CD4-positive, alpha-beta T cell (primary cell): ENCODE measurements at regions not wholly inside any gene's neighbourhood (a gene's known extent, or its start where the extent isn't known, plus 50 kb on each side); places are given as distances from the start of the nearest gene placed in this dataset.

Experiments used
- ATAC-seq: fragments of 200-7000 bp; cut with Tn5 transposase; one replicate; pipeline ENCODE4 v1.10.0; 2022; ENCODE audit warnings: mild to moderate bottlenecking; ENCODE audit not compliant: poor library complexity
- CTCF ChIA-PET: fragments of 350-600 bp; sonication (Branson Sonifier 250); formaldehyde crosslinking; loops from one replicate; lab custom pipeline; 2021; ENCODE audit warnings: antibody characterized with exemption, inconsistent platforms; lab: Charles Lee
- POLR2A ChIA-PET: fragments of 350-600 bp; sonication (Branson Sonifier 250); formaldehyde crosslinking; loops from one replicate; lab custom pipeline; 2021; ENCODE audit warnings: antibody characterized with exemption, inconsistent platforms; lab: Charles Lee
- DNase-seq, 14 experiments: peaks; one replicate each; pipeline ENCODE4 v3.0.0-alpha.2; 2013 to 2020; ENCODE audit warnings: mixed read lengths in 2 of 14
- H3K27ac ChIP-seq, 2 donors: one replicate each; pipeline versions ENCODE4 v1.5.1 to v1.7.0; 2013; ENCODE audit warnings: low read length in 2 of 2, low read depth in 1 of 2, mild to moderate bottlenecking in 1 of 2
- H3K27me3 ChIP-seq, 2 experiments: 1 replicate in 1 of 2; 2 replicates in 1 of 2; pipeline versions ENCODE4 v1.6.1 to v1.7.0; 2013; ENCODE audit warnings: low read length in 2 of 2, control low read depth in 1 of 2, mild to moderate bottlenecking in 1 of 2, moderate library complexity in 1 of 2; ENCODE audit not compliant: insufficient read depth in 2 of 2, control insufficient read depth in 1 of 2
- H3K36me3 ChIP-seq: one replicate; pipeline ENCODE4 v1.6.1; 2013; ENCODE audit warnings: low read length, control low read depth; ENCODE audit not compliant: insufficient read depth
- H3K4me1 ChIP-seq: one replicate; pipeline ENCODE4 v1.6.1; 2013; ENCODE audit warnings: low read length, control low read depth; ENCODE audit not compliant: insufficient read depth
- H3K4me3 ChIP-seq: one replicate; pipeline ENCODE4 v1.5.1; 2013; ENCODE audit warnings: mild to moderate bottlenecking, low read length, moderate library complexity
- H3K9me3 ChIP-seq, 2 experiments: 1 replicate in 1 of 2; 2 replicates in 1 of 2; pipeline versions ENCODE4 v1.6.1 to v1.7.0; 2013; ENCODE audit warnings: low read length in 2 of 2, mild to moderate bottlenecking in 2 of 2, control low read depth in 1 of 2, moderate library complexity in 1 of 2; ENCODE audit not compliant: control insufficient read depth in 1 of 2, insufficient read depth in 1 of 2
- H3K27ac Mint-ChIP-seq: one replicate; pipeline ENCODE4 v1.8.0; 2020; ENCODE audit warnings: mixed read lengths
- H3K27me3 Mint-ChIP-seq: one replicate; pipeline ENCODE4 v1.8.0; 2021; ENCODE audit warnings: mixed read lengths
- H3K36me3 Mint-ChIP-seq: one replicate; pipeline ENCODE4 v1.8.0; 2021; ENCODE audit warnings: low read depth, mixed read lengths
- H3K4me1 Mint-ChIP-seq: one replicate; pipeline ENCODE4 v1.8.0; 2021; ENCODE audit warnings: low read depth, mixed read lengths
- H3K4me3 Mint-ChIP-seq: one replicate; pipeline ENCODE4 v1.8.0; 2020; ENCODE audit warnings: mild to moderate bottlenecking, mixed read lengths
- H3K9me3 Mint-ChIP-seq: one replicate; pipeline ENCODE4 v1.8.0; 2020; ENCODE audit warnings: mixed read lengths
- intact Hi-C, 2 experiments: fragments of 100-400 bp; cut with DNase I in 1 of 2; cut with micrococcal nuclease in 1 of 2; formaldehyde crosslinking; loops; one replicate each; pipeline versions ENCODE4 v1.15.1 to v1.9.0; 2023 to 2025; cut with DNase I, micrococcal nuclease
- TF ChIP-seq, protein P1 (sequence below): fragments of 200-600 bp; IDR thresholded peaks from one replicate; pipeline ENCODE4 v1.8.0; 2022; ENCODE audit warnings: antibody characterized with exemption, mild to moderate bottlenecking

DNA sequence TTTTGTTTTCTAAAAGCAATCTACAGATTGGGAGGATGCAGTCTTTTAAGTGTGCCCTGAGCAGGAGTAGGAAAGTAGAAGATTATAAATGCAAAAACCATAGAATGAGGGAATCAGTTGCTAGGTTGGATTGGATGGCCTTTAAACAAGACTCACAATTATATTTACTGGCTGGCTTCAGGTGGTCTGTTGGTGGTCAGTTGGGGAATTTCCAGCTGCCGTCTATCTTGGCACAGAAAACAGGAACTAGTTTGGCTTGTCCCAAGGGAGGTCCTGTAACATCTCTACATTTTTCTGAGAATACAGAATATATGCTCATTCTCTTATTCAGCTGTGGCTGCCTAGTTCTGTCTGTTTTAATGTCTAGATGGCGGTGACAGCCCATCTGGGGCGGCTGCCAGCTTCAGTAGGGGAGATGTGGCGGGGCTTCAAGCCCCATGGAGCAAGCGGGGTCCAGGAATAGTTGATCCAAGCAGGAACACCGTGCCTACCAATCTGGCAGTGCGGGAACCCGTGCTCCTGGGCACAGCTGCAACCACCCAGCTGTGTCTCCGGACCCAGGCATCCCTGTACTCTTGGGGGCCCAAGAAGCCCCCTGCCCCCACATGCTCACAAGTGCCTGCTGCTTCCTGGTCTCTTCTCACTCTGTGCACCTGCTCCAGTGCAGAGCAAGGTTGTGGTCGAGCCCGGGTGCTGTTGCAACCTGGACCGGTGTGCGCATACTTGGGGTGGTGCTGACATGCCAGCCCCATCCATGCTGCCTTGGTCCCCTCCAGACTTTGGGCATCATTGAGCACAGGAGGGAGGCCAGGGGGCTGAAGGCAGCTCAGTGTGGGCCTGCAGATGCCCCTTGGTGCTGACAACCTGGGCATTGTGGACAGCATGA is 1182.6 kb downstream of the AMY1C start:
- Histone ChIP-seq H3K36me3 (no peaks in the 10 kb centered on the region), H3K27ac (no peak overlapping the region), H3K9me3 (peaks cover 13 to 22% of the 10 kb centered on the region in 2 experiments), H3K4me1 (no peaks in the 10 kb centered on the region), H3K4me3 (no peak overlapping the region), H3K27me3 (no peaks in the 10 kb centered on the region)
- Mint-ChIP-seq H3K4me3 (no peak overlapping the region), H3K36me3 (no peaks in the 10 kb centered on the region), H3K9me3 (peaks cover 16% of the 10 kb centered on the region), H3K27ac (no peak overlapping the region), H3K27me3 (no peaks in the 10 kb centered on the region), H3K4me1 (no peaks in the 10 kb centered on the region)
- POLR2A ChIA-PET, result no interaction called here
- intact Hi-C loops, result no loop called here
- DNase-seq (no peak), ATAC-seq (no peak)
- TF ChIP-seq, protein P1, sequence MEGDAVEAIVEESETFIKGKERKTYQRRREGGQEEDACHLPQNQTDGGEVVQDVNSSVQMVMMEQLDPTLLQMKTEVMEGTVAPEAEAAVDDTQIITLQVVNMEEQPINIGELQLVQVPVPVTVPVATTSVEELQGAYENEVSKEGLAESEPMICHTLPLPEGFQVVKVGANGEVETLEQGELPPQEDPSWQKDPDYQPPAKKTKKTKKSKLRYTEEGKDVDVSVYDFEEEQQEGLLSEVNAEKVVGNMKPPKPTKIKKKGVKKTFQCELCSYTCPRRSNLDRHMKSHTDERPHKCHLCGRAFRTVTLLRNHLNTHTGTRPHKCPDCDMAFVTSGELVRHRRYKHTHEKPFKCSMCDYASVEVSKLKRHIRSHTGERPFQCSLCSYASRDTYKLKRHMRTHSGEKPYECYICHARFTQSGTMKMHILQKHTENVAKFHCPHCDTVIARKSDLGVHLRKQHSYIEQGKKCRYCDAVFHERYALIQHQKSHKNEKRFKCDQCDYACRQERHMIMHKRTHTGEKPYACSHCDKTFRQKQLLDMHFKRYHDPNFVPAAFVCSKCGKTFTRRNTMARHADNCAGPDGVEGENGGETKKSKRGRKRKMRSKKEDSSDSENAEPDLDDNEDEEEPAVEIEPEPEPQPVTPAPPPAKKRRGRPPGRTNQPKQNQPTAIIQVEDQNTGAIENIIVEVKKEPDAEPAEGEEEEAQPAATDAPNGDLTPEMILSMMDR, result no peak
- CTCF ChIA-PET, result no interaction called here

DNA sequence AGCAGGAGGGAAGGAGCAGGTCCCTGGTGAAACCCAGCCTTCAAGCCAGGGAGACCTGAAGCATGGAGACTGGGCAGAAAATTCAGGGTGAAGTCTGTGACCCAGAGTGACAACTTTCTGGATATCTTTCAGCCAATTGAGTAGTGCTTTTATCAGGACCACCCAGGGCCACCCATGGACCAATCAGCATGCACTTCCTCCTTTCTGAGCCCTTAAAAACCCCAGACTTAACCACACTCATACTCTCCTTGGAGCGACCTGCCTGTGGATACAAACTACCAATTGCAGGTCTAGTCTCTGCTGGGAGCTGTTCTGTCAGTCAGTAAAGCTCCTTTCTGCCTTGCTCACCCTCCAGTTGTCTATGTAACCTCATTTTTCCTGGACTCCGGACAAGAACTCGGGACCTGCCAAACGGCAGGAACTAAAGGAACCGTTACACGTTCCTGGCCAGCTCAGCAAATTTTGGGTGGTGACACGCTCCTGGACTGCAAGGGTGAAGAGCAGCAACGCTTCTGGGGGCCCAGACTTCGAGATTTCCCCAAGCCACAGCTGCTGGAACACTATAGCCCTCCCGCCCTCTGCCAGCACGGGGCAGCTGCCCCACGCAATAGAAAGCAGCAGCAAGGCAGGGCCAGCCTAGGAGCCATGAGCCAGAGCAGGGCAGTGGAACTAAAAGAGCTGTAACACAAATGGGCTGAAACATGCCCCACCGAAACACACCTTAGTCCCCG is 1183.4 kb downstream of the AMY1C start:
- no peak overlapping the region for H3K27ac Mint-ChIP-seq
- no peak for ATAC-seq
- H3K4me1 ChIP-seq, result no peaks in the 10 kb centered on the region
- no peaks in the 10 kb centered on the region for H3K36me3 Mint-ChIP-seq
- H3K9me3 Mint-ChIP-seq, result peaks cover 11% of the 10 kb centered on the region
- CTCF ChIA-PET, result no interaction called here
- TF ChIP-seq, protein P1, result no peak
- no peaks in the 10 kb centered on the region for H3K27me3 Mint-ChIP-seq
- no peaks in the 10 kb centered on the region for H3K4me1 Mint-ChIP-seq
- DNase-seq, result no peak
- H3K4me3 ChIP-seq, result no peak overlapping the region
- POLR2A ChIA-PET, result no interaction called here
- intact Hi-C loops, result no loop called here
- no peak overlapping the region for H3K4me3 Mint-ChIP-seq
- H3K27ac ChIP-seq, result no peak overlapping the region
- H3K9me3 ChIP-seq, result peaks cover 13 to 19% of the 10 kb centered on the region in 2 experiments
- H3K27me3 ChIP-seq, result no peaks in the 10 kb centered on the region
- H3K36me3 ChIP-seq, result no peaks in the 10 kb centered on the region

DNA sequence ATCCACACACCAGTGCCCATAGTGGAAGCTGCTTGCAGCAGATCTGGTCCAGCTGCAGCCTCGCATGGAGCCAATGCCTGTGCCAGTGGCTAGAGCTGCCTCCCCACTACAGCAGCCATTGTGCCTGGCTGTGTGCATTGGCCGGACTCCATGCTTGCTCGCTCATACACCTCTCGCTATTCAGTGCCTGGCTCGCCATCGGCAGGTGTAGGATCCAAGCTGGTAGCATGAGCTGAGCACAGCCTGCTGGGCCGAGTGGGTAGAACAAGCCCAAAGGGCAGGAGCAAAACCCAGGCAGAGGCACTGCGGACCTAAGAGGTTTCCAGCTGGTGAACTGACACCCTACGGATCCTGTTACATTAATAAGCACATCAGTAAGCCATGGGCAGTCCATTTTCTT is 1184.1 kb downstream of the AMY1C start:
- Histone ChIP-seq H3K27ac (no peak overlapping the region), H3K27me3 (no peaks in the 10 kb centered on the region), H3K4me3 (no peak overlapping the region), H3K36me3 (no peaks in the 10 kb centered on the region), H3K9me3 (peaks cover 13 to 19% of the 10 kb centered on the region in 2 experiments), H3K4me1 (no peaks in the 10 kb centered on the region)
- ChIA-PET CTCF (no interaction called here), POLR2A (no interaction called here)
- no peak for DNase-seq
- no peak for ATAC-seq
- Mint-ChIP-seq H3K36me3 (no peaks in the 10 kb centered on the region), H3K27me3 (no peaks in the 10 kb centered on the region), H3K4me3 (no peak overlapping the region), H3K27ac (no peak overlapping the region), H3K4me1 (no peaks in the 10 kb centered on the region), H3K9me3 (peaks cover 10% of the 10 kb centered on the region)
- TF ChIP-seq, protein P1, result no peak
- intact Hi-C loops, result no loop called here
